SK-N-MC (cell line): ENCODE measurements at regions not wholly inside any gene's neighbourhood (a gene's known extent, or its start where the extent isn't known, plus 50 kb on each side); places are given as distances from the start of the nearest gene placed in this dataset.

ENCODE experiments used
- EZH2 ChIP-seq: fragments of 200-600 bp; sonication (generic); IDR thresholded peaks from one replicate; pipeline ENCODE4 v1.6.1; 2017; ENCODE audit warnings: antibody characterized with exemption
- FOXP2 ChIP-seq: optimal IDR thresholded peaks from 2 replicates; pipeline ENCODE3; 2011; ENCODE audit warnings: mild to moderate bottlenecking, moderate library complexity; ENCODE audit not compliant: insufficient read depth; ENCODE audit errors: extremely low read length, control extremely low read depth
- POLR2AphosphoS5 ChIP-seq: IDR thresholded peaks from 2 replicates; pipeline ENCODE4 v1.6.1; 2012; ENCODE audit warnings: mild to moderate bottlenecking, low read depth, low read length, borderline replicate concordance

- TF ChIP-seq EZH2 = no peak
- no peak for TF ChIP-seq FOXP2
- TF ChIP-seq POLR2AphosphoS5 = no peak
Observed at GRCh38 chr2:54366487-54367280, 89.4 kb upstream of the SPTBN1 start.
